ENCODE measurements at regions not wholly inside any gene's neighbourhood (a gene's known extent, or its start where the extent isn't known, plus 50 kb on each side); places are given as distances from the start of the nearest gene placed in this dataset.

DNA sequence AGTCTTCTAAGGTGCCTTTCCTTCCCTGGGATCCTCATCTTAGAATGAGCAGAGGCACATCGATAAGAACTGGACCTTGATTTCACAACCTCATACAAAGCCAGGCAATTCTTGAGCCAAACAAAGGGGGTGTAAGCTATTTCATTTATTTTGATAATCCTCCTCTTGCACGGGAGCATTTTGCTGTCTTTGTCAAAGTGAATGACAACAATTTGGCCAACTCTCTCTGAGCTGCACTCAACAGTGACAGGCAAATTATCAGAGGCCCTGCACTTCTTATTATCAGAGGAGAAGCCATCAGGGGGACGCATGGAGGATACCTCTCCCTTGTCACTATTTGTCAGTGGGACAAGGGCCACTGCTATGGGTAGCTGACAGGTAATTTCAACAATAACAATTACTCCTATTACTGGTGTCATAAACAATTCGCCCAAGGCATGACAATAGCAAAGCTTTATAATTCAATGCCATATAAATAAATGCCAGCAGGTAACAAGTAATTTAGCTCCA lies 260.4 kb downstream of the MEIS1 start:
- H3K4me1 Mint-ChIP-seq: peaks cover 21% of the 10 kb centered on the region
- Histone ChIP-seq H3K27ac (ENCODE audit: low read depth, low read length) (no peak overlapping the region), H3K36me3 (ENCODE audit: control insufficient read depth, insufficient read depth, low read length) (no peaks in the 10 kb centered on the region), H3K9me3 (ENCODE audit: control insufficient read depth, low read length) (no peaks in the 10 kb centered on the region), H3K4me3 (ENCODE audit: low read length) (no peak overlapping the region), H3K27me3 (ENCODE audit: control insufficient read depth, insufficient read depth, low read length, poor library complexity, severe bottlenecking) (peaks cover 16% of the 10 kb centered on the region), H3K4me1 (ENCODE audit: control insufficient read depth, insufficient read depth, low read length) (no peaks in the 10 kb centered on the region), H3K9ac (ENCODE audit: extremely low read depth, low read length, poor library complexity, severe bottlenecking) (no peak overlapping the region)
- no peaks in the 10 kb centered on the region for H3K36me3 Mint-ChIP-seq (ENCODE audit: low read depth)
- H3K27me3 Mint-ChIP-seq (ENCODE audit: insufficient read depth): peaks cover 6% of the 10 kb centered on the region
- DNase-seq: no peak
- H3K9me3 Mint-ChIP-seq: no peaks in the 10 kb centered on the region
- H3K27ac Mint-ChIP-seq: no peak overlapping the region
- 89% methylated on average over 3 to 4 of the region's 4 CpGs for WGBS, 2 experiments (ENCODE audit: insufficient coverage in 1 of 2, insufficient read length in 1 of 2)
- TF ChIP-seq, protein P1, sequence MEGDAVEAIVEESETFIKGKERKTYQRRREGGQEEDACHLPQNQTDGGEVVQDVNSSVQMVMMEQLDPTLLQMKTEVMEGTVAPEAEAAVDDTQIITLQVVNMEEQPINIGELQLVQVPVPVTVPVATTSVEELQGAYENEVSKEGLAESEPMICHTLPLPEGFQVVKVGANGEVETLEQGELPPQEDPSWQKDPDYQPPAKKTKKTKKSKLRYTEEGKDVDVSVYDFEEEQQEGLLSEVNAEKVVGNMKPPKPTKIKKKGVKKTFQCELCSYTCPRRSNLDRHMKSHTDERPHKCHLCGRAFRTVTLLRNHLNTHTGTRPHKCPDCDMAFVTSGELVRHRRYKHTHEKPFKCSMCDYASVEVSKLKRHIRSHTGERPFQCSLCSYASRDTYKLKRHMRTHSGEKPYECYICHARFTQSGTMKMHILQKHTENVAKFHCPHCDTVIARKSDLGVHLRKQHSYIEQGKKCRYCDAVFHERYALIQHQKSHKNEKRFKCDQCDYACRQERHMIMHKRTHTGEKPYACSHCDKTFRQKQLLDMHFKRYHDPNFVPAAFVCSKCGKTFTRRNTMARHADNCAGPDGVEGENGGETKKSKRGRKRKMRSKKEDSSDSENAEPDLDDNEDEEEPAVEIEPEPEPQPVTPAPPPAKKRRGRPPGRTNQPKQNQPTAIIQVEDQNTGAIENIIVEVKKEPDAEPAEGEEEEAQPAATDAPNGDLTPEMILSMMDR (conservative IDR thresholded peaks at IDR 0.05): no peak
- no peak overlapping the region for H3K4me3 Mint-ChIP-seq

DNA sequence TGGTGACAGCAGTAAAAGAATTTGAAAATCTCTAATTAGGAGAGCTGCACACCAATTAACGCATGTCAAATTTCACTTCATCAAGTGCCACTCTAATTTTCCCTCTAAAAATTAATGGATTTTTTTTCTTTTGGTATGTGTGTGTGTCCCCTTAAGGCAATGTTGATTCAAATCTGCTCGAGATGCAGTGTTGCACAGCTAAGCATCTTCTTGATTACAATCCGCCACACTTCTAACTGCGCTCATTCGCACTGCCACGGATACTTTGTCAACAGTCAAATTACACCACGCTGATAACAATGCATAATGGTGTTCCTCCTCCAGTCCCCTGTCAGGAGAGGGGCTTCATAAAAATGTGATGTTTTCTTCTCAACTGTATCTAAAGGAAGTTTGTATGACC lies 261.4 kb downstream of the MEIS1 start:
- Histone ChIP-seq H3K9ac (ENCODE audit: extremely low read depth, low read length, poor library complexity, severe bottlenecking) (no peak overlapping the region), H3K36me3 (ENCODE audit: control insufficient read depth, insufficient read depth, low read length) (no peaks in the 10 kb centered on the region), H3K4me1 (ENCODE audit: control insufficient read depth, insufficient read depth, low read length) (no peaks in the 10 kb centered on the region), H3K9me3 (ENCODE audit: control insufficient read depth, low read length) (no peaks in the 10 kb centered on the region), H3K27ac (ENCODE audit: low read depth, low read length) (no peak overlapping the region), H3K4me3 (ENCODE audit: low read length) (no peak overlapping the region), H3K27me3 (ENCODE audit: control insufficient read depth, insufficient read depth, low read length, poor library complexity, severe bottlenecking) (peaks cover 10% of the 10 kb centered on the region)
- 77 to 92% methylated on average over 6 to 7 of the region's 7 CpGs for WGBS, 2 experiments (ENCODE audit: insufficient coverage in 1 of 2, insufficient read length in 1 of 2)
- H3K4me3 Mint-ChIP-seq: no peak overlapping the region
- DNase-seq: no peak
- no peak overlapping the region for H3K27ac Mint-ChIP-seq
- peaks cover 6% of the 10 kb centered on the region for H3K27me3 Mint-ChIP-seq (ENCODE audit: insufficient read depth)
- no peaks in the 10 kb centered on the region for H3K36me3 Mint-ChIP-seq (ENCODE audit: low read depth)
- peaks cover 21% of the 10 kb centered on the region for H3K4me1 Mint-ChIP-seq
- TF ChIP-seq, protein P1 (conservative IDR thresholded peaks at IDR 0.05): no peak
- no peaks in the 10 kb centered on the region for H3K9me3 Mint-ChIP-seq

DNA sequence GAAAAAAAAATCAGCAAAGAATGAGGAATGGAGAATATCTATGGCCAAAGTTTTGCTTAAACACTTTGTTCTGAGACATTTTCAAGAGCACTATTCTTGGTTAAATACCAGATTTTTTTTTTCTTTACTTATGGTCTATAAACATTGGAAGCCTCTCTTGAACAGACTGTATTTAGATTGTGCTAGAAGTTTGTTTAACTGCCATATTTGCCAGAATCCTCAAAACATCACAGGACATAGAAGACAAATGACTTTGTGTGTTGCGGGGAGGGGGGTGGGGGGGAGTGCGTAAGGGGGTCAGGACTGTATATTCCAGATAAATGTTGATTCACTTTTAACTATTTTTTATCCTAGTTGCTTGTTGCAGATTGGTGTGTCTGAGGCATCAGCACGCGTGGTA lies 262.0 kb downstream of the MEIS1 start:
- WGBS, 2 experiments (ENCODE audit: insufficient coverage in 1 of 2, insufficient read length in 1 of 2): 93% methylated on average over 3 of the region's 4 CpGs; no CpG with 5 or more reads in 1 of the 2 experiments
- H3K4me1 ChIP-seq (ENCODE audit: control insufficient read depth, insufficient read depth, low read length): no peaks in the 10 kb centered on the region
- TF ChIP-seq, protein P1 (conservative IDR thresholded peaks at IDR 0.05): no peak

More for the DNA sequence above, 262.0 kb downstream of the MEIS1 start:
- Mint-ChIP-seq H3K4me1 (peaks cover 18% of the 10 kb centered on the region), H3K9me3 (no peaks in the 10 kb centered on the region), H3K27ac (no peak overlapping the region), H3K27me3 (ENCODE audit: insufficient read depth) (peaks cover 6% of the 10 kb centered on the region), H3K36me3 (ENCODE audit: low read depth) (no peaks in the 10 kb centered on the region), H3K4me3 (no peak overlapping the region)
- Histone ChIP-seq H3K4me3 (ENCODE audit: low read length) (no peak overlapping the region), H3K9me3 (ENCODE audit: control insufficient read depth, low read length) (no peaks in the 10 kb centered on the region), H3K27ac (ENCODE audit: low read depth, low read length) (no peak overlapping the region), H3K9ac (ENCODE audit: extremely low read depth, low read length, poor library complexity, severe bottlenecking) (no peak overlapping the region), H3K36me3 (ENCODE audit: control insufficient read depth, insufficient read depth, low read length) (no peaks in the 10 kb centered on the region), H3K27me3 (ENCODE audit: control insufficient read depth, insufficient read depth, low read length, poor library complexity, severe bottlenecking) (peaks cover 6% of the 10 kb centered on the region)
- no peak for DNase-seq
